Fibroblast of skin of right quadriceps (primary cell): ENCODE measurements at regions not wholly inside any gene's neighbourhood (a gene's known extent, or its start where the extent isn't known, plus 50 kb on each side); places are given as distances from the start of the nearest gene placed in this dataset.
A peak's percentile ranks its signal among the peaks of the same experiment; 100 is the strongest.

Source experiments
- DNase-seq: peaks from one replicate; pipeline ENCODE4 v3.0.0-alpha.2; 2013

DNA sequence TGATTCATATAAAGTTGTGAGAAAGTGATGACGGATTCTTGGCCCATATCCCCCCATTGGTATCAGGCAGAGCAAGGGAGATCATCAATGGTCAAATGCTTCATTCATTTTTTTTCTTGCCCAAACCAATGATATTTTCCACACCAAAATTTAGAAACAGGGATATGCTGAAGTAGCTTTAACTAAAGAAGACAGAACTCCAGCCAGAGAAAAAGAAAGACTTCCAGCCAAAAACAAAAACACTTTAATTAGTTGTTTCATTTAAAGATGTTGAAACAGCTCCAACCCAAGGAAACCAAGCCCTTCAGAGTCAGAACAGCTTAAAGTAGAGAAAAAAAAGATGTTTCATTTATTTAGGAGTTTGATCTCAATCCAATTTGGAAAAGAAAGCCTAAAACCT lies 358.9 kb upstream of the NBEA start:
- DNase-seq, result no peak

DNA sequence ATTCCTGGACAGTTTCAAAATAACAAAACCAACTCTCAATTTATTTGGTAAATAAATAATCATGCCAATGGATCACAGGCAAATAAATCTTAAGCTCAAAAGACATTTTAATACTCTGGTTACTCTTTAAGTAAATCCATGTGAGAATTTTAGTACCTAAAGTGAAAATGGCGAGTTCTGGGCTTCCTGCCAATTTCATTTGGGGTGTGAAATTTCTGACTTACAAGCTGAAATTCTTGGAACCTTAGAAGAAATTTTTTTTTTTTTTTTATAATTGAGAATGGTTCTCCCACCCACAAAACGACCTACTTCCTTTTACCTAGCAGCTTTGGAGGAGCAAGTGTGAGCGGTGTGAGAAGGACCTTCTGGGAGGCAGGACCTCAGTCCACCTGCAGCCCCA lies 354.5 kb upstream of the NBEA start:
- DNase-seq, result peak; percentile 60

DNA sequence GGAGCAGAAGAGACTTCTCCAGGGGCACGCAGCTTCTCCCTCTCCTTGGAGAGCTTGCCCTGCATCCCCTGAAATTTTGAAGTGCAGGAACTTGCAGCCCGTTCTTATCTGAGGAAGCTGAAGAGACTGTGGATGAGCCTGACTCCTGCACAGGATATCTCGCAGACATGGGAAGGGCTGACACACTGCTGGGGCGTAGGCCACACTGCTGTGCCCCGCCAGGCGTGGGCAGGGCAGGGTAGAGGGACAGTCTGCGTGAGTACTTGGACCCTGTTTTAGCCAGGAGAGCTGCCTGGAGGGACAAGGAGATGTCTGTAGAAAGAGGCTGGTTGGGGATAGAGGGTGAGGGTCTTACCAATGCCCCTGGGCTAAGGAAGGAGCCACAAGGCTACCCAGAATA lies 353.7 kb upstream of the NBEA start:
- no peak for DNase-seq

DNA sequence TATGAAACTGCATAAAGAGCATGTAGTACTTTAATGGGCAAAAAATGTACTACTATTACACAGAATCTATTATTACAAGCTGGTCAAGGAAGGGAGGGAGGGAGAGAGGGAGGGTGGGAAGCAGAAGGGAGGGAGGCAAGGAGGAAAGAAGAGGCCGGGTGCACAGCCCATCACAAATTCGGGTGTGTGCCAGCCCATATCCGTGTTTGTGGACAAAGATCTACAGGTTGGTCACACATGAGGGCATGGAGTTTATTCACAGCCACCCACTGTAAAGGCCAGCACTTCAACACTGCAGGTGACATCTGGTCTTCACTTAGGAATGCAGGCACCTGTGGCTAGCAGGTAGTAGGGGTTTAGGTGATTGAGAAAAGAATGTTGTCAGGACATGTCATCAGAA lies 352.5 kb upstream of the NBEA start:
- DNase-seq, result no peak

DNA sequence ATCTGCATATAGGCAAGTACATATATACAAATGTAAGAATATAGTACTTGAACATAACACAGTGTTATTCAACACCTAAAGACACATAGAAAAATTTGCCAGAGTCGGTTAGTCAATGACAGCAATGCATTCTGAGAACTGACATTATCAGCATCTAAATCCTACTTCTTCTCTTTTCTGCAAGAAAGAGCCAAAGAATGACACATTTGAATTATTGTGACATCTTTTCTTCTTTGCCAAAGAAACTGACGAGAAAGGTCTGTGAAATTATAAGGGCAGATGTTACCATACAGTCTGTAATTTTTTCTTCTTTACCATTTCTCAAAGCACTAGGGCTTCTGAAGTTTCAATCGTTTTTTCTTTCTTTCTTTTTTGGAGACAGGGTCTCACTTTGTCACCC lies 350.9 kb upstream of the NBEA start:
- DNase-seq, result no peak

DNA sequence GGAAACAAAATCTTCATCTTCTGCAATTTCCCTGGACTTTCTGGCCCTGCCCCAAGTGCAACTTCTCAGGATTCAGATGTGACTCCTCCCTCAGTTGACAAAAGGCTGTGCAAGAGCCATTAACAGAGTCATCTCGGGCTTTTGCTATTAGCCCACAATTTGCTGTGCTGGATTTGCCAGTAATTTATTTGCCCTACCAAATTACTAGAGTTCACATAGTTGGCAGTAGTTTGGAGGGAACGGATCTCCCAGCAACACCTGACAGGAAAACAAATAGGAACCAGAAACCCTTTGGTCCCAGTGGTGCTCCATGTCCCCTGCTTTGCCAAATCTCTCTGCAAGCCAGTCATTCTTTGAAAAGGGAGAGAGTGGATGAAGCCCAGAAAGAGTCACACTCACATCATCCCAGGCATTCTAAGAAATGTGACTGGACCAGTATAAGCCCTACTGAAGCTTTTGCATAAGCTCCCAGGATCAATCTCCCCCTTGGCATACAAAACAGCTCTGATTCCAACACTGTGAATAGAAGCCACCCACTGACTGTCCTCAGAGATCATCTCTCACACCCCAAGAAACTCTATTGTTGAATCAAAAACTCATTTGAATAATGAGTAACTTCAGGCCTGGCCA lies 350.1 kb upstream of the NBEA start:
- no peak for DNase-seq

DNA sequence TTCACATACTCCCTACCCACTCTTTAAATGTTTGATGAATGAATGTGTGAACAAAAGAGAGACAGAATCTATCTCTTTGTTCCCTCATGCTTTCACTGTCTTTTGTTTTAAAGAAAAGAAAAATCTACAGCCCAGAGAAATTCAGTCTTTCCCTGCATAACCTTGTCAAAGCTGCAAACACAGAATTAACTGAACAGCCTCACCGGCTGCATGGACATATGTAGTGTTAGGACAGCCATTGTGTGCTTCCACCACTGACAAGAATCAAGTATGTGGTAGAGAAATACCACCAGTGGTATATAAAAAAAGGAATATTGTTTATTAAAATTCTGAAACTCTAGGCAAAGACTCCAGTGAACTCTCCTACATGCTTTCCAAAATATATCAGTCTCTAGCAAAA lies 348.4 kb upstream of the NBEA start:
- DNase-seq, result no peak

DNA sequence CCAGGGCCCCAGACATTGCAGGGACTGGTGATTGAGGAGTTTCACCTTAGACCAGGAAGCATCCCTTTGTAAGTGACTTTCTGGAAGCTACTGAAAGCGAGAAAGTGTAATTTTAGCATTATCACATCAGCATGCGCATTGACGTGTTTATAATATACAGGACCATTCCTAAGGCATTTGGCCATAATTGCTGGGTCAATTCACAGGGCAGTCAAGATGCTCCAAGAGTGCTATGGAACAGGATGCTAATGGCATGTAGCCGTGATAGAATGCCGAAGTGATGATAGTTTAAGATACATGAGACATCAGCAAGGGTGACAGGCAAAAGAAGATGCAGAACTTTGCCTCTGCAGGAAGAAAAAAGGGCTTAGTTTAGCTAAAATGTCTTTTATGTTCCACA lies 347.6 kb upstream of the NBEA start:
- DNase-seq, result no peak

DNA sequence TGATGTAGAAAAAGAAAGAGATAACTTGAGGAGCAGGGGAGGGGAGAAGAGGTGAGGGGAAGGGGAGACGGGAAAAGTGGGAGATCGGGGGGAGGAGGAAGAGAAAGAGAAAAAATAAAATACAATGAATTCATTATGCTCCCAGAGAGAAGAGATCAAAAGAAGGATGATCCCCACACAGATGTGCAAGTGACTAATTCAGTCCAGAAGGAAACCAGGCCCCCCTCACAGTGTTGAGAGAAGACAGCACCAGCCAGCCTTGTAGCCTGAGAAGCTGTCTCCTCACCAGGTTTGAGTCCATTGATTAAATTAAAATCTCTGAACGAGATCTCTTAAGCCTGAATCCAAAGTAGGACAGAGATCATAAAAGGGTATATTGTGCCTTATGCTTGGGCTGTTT lies 333.7 kb upstream of the NBEA start:
- no peak for DNase-seq

DNA sequence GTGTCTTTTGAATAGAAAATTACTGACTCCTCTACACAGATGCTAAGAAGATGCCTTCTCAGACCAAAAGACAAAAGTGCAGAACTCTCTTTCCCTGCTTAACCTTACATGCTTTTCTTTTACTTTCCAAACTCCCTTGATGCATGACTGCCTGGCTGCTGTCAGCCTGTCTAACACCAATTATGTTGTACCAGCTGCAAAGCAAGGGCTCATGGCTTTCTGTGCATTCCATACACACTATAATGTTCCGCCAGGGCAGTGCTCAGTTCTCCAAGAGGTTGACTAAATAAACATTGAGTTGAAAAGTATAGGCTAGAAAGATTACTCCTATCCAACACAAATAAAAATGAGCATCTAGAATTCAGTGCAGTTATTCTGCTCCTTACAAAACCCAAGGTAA lies 330.4 kb upstream of the NBEA start:
- no peak for DNase-seq

DNA sequence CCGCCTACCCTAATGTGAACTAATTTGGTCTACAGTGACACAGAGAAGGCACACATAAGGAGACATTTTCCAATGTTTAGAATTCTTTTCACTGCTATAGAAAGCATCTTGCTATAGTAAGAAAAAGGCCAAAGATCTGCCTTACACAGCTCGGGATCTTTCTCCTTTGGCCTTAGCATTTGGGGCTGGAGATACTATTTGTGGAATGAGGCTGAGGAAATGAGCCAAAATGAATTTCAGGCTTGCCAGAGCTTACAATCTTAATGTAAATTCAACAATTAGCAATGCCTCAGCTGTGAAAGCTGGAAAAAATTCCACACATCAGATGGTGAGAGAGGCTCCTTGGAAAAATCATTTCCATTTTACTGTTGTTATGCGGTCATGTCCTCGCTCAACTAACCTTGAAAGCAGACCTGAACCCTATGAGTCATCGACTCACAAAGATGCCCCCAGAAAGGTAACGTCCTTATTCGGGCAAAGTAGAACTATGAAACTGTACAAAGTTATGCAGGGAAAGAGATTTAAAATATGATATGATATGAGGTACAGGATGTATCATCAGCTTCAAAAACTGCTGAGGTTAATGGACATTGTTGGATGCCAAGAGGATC lies 324.5 kb upstream of the NBEA start:
- DNase-seq, result peak; percentile 37

DNA sequence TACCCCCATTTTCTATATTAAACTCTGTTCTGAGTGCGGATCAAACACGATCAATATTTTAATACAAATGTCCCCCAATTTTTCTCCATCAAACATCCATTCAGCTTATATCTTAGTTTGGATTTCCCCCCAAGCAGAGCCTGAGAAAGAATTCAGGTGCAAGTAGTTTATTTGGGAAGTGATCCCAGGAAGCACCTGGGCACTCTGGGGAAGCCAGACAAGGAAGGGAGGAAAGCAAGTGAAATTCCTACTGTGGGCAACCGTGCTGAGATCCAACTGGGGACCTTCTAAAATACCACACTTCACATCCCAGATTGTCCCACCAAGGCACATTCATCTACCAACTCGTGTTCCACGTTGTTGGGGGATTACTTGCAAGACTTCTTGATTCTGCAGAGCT lies 323.4 kb upstream of the NBEA start:
- DNase-seq, result no peak

DNA sequence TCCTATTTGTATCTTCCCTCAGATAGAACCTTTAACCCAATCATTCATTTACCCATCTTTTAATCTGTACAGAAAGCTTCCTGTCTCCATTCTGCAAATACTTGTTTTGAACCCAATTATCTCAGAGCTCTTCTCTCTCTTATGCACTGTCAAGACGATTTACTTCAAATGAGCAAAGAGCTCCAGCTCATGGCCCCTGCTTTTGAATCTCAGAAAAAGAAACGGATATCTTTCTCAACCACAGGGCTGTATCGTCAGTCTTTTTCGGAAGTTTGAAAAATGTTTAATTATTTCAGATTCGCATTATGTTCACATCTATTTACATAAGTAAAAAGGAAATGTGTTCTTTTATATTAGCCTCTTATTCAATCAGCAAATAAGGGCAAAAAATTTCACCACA lies 322.7 kb upstream of the NBEA start:
- no peak for DNase-seq

DNA sequence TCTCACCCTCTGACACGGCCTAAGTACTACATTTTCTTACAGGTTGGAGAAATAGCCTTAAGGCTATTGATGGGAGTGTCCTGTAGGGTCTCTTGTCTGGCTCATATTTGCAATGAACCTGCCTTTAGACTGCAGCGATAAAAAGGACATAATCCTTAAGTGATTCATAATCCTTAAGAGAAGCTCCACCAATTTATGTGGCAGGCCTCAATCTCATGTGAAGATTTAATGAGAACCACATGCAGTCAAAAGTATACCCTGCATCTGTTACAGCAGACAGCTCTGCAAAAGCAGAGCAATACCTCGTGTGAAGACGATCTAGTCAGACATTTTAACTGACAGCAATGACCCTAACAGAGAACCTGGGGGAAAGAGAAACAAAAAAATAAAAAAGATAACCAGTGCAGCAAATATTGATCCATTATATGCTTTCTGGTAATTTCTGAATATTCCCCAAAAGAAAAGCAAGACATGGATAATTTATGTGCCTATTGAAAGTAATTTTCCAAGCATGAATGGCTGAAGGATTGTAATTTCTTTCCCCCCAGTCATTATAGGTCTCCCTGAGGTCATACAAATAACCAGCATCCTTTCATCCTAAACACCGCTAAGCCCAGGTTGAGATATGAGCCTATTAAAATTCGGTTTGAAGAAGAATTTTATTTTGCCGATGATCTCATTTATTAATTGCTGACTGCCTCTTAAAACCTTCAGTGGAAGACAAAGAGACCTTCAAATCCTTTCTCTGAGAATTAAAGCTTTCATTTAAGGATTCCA lies 321.8 kb upstream of the NBEA start:
- DNase-seq, result peak; percentile 18

DNA sequence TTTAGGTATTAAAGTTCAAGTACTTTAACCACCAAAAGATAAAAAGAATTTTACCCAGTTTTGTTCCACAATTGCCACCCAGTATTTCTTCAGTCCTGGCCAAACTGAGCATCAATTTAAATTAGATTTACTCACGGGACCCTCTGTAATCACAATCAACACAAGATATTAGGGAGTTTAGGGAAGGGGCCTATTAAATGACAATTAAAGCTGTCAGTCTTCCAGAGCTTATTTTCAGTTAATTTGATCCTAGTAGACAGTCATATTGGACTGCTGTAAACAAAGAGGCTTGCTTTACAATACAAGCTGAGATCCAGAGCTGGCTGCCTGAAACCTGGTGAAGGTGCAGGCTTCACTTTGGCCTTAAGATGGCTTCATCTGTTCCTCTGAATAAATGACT lies 321.2 kb upstream of the NBEA start:
- DNase-seq, result no peak

DNA sequence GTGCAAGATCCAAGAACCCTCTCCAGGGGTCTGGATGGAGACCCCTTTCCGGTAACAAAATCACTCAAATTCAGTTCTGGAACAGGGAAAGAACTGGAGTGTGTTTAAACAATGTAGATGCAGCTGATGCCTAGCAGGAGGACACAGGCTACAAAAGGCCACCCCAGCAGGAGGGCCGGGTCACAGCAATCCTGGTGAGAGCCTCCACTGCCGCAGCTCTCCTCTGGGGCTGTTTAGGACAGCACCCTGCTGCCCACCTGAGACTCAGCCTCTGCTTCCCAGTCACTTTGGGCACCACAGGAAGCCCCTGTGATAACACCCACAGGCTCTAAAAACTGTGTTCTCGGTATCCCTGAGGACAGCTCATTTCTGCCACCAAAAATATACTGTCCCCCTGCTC lies 318.7 kb upstream of the NBEA start:
- DNase-seq, result no peak

DNA sequence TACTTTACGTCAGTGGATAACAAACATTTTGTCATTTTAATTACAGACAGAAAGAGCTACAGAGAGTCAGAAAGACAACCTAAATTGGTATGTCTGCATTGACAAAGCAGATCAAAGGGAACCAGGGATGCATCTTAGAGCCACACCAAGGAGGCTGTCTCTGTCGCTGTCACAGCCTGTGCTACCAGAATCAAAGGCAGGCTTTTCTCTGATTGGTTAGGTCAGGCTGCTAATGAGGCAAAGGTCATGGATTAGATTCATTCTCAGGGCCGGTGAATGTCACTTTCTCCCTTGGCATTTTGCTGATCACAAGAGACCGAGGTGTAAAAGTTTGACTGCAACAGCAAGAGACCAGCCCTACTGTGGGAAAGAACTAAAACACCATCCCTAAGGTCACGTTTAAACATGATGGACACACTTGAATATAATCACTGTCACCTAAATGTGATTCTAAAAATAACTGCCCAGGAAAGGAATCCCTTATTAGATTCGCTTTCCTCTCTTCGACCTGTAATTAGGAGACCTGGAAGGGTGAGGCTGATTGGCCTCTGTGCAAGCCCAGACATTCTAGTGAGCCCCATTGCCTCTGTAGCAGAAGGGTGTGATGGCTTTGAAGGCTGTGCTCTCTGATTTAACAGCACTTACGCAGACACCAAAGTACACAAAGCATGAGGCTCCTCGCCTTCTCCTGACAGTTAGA lies 314.4 kb upstream of the NBEA start:
- no peak for DNase-seq

DNA sequence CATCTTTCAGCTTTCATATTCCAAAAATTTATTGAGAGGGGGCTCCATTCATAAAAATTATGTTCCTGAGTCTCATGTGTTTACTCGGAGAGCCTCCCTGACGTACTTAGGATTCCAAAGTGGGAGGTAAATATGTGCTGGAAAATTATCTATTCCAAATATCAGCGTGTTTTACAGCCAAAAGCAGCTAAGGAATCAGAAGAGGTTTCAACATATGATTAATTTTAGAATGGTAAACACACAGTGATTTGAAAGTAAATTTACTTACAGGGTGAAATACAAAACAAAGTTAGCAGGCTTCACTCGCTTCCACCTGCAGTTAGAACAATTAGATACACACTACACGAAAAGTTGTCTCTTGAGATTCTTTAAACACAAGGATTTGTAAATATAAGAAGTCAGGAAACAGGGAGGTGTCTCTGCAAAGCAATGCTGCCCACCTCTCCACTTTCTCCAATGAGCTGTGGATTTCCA lies 313.8 kb upstream of the NBEA start:
- DNase-seq, result no peak

DNA sequence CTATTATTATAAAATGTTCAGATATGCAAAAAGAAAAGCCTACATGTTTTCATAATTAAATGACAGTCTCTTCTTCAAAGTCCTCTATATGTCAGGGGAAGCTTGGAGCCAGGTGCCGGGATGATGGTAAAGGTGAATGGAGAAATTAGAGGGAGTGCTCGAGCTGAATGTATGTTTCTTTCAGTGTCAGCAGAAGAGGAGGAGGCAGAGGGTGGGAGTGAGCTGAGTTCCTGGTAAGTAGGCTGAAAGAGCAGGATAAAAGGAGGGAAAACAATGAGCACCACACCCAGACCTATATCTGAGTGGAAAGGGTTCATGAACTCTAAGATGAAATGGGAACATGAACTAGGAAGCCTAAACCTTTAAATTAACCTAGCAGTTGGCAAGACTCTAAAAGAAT lies 307.6 kb upstream of the NBEA start:
- DNase-seq, result no peak

DNA sequence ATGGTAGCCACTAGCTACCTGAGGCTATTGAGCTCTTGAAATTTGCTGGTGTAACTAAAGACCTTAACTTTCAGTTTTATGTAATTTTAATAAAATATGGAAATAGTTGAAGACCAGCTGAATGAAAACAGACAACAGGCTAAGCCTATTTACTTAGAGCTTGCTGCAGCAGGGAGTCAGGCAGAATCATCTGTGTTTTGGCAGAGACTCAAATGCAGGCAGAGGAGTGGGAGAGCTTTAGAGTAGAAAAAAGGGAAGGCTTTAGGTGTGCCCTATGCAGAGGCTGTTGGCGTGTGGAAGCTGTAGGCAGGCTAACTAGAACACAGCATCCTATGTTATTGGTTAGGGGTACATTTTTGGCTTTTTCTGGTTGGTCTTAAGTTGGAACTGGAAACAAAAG lies 304.9 kb upstream of the NBEA start:
- no peak for DNase-seq

DNA sequence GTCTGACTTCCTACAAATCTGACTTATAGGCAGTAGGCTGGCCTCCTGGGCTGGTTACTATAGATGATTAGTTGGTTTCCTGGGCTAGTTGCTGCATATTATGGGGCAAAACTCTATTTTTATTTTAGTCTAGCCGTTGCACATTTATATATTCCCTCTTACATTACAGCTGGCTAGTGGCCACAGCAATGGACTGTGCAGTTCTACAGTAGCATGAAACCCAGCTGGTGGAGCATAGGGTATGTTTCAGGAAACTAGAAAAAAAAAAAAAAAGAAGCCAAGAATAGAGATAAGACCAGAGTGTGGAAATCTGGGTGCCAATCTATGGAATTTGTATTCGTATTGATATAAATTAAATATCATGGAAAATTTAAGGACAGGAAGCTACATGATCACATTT lies 304.4 kb upstream of the NBEA start:
- DNase-seq, result no peak

DNA sequence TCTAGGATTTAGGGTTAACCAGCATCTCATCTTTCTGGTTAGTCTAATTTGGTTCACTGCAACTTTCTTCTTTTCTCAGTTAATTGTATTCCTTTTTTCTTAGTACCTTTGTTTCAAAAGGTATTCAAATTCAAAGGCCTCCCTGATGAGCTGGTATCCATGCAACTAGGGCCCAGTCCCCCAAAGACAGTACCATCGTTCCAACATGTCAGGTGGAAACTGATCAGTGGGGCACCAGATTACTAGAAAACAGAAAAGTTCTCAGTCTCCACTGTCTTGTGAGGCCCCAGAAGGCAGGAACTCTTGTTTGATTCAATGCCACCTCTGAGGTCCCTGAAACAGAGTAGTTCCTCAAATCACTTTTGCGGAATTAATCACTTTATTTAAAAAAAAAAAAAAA lies 303.2 kb upstream of the NBEA start:
- no peak for DNase-seq

DNA sequence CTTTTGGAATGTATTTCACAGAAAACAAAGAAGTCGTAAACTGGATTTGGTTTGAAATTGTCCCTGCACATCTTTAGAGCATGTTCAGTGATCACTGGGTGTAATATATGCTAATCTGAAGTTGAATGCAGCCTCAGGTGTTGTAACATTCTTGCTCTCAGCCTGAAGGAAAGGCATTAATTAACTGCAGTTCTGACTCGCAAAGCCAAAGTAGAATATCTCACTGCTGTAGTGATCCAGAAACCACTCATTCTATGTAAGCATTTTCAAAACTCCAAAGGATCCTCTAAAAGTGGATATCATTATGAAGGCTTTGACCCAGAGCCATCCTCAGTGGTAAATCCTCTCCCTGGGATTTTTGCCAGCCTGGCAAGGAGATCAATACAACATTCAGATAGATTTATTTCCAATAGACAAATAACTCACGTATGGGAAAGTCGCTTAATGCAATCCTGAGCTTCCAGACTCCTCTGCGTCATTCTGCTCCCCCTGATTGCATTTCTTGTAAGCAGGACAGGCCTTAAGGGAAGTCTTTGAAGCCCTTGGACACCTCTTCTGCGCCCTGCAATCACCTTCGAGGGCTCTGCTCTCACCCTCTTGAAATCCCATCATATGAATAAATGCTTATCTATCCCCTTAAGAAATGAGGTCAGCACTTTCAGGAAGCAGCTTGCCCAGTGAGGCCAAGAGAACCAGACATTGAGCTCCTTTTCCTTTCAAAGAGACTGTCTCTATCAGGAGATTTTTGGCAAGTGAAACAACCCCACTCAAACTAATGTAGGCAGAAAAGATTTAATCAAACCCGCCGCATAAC lies 301.7 kb upstream of the NBEA start:
- no peak for DNase-seq
